H1 (cell line): ENCODE measurements at regions not wholly inside any gene's neighbourhood (a gene's known extent, or its start where the extent isn't known, plus 50 kb on each side); places are given as distances from the start of the nearest gene placed in this dataset.

Experiments used
- BACH1 ChIP-seq: IDR thresholded peaks from 2 replicates; pipeline ENCODE4 v1.6.1; 2012; ENCODE audit warnings: low read length, improper control_type of control experiment
- BCL11A ChIP-seq, 2 experiments: IDR thresholded peaks; one replicate each; pipeline ENCODE4 v1.6.1; 2011; ENCODE audit warnings: low read depth in 2 of 2, low read length in 2 of 2, mild to moderate bottlenecking in 2 of 2
- CBX8 ChIP-seq: fragments of 300-800, 300-1000 bp; sonication (generic); IDR thresholded peaks from 2 replicates; pipeline ENCODE4 v1.7.1; 2016; ENCODE audit warnings: low read depth, low read length, borderline replicate concordance
- CEBPB ChIP-seq: IDR thresholded peaks from 2 replicates; pipeline ENCODE4 v1.6.1; 2012; ENCODE audit warnings: low read depth, low read length
- KDM1A ChIP-seq: fragments of 200-600, 300-600 bp; sonication (generic); IDR thresholded peaks from 2 replicates; pipeline ENCODE4 v1.7.1; 2016; ENCODE audit warnings: mild to moderate bottlenecking, low read length, borderline replicate concordance
- MAFK ChIP-seq: IDR thresholded peaks from 2 replicates; pipeline ENCODE4 v1.6.1; 2012; ENCODE audit warnings: low read depth, mild to moderate bottlenecking, improper control_type of control experiment, low read length
- SIRT6 ChIP-seq: IDR thresholded peaks from one replicate; pipeline ENCODE4 v1.7.1; 2012; ENCODE audit warnings: low read length, inconsistent platforms
- SP1 ChIP-seq: IDR thresholded peaks from 2 replicates; pipeline ENCODE4 v1.6.1; 2011; ENCODE audit warnings: low read depth, low read length
- SRF ChIP-seq: IDR thresholded peaks from 2 replicates; pipeline ENCODE4 v1.6.1; 2011; ENCODE audit warnings: mild to moderate bottlenecking, low read depth, low read length, moderate library complexity
- TF ChIP-seq, protein P1 (sequence below): IDR thresholded peaks from 2 replicates; pipeline ENCODE4 v1.6.1; 2012; ENCODE audit warnings: low read length, inconsistent platforms
- TF ChIP-seq, protein P2 (sequence below): IDR thresholded peaks from 2 replicates; pipeline ENCODE4 v1.6.1; 2012; ENCODE audit warnings: inconsistent platforms

DNA sequence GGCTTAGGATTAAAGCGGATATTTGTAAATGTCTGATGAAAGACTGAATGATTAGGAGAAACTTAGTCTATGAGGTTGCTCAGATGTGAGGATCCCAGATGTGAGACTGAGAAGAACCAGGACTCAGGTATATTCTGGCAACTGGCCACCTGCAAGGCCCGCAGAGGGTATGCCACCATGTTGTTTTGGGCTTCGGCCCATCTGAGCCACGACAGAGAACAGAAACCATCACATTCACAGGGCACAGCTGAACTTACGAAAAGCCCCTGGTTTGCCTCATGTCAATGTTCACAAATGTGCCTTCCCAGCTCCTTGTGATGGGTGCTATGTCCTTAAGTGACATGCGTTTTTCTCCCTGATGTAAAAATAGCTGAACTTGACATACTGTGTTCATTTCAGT lies 412.5 kb upstream of the RORA start (continued):
- TF ChIP-seq, protein P1, sequence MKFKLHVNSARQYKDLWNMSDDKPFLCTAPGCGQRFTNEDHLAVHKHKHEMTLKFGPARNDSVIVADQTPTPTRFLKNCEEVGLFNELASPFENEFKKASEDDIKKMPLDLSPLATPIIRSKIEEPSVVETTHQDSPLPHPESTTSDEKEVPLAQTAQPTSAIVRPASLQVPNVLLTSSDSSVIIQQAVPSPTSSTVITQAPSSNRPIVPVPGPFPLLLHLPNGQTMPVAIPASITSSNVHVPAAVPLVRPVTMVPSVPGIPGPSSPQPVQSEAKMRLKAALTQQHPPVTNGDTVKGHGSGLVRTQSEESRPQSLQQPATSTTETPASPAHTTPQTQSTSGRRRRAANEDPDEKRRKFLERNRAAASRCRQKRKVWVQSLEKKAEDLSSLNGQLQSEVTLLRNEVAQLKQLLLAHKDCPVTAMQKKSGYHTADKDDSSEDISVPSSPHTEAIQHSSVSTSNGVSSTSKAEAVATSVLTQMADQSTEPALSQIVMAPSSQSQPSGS, result no peak
- TF ChIP-seq BACH1 (no peak), SIRT6 (no peak), CBX8 (no peak), KDM1A (no peak), SRF (no peak), BCL11A (IDR thresholded peaks at IDR 0.05; ENCODE audit: low read depth in 2 of 2, low read length in 2 of 2) (no peak), SP1 (no peak), MAFK (no peak), CEBPB (no peak)
- TF ChIP-seq, protein P2, sequence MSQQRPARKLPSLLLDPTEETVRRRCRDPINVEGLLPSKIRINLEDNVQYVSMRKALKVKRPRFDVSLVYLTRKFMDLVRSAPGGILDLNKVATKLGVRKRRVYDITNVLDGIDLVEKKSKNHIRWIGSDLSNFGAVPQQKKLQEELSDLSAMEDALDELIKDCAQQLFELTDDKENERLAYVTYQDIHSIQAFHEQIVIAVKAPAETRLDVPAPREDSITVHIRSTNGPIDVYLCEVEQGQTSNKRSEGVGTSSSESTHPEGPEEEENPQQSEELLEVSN, result no peak
